KBM-7 (cell line): ENCODE measurements at regions not wholly inside any gene's neighbourhood (a gene's known extent, or its start where the extent isn't known, plus 50 kb on each side); places are given as distances from the start of the nearest gene placed in this dataset.
A peak's percentile ranks its signal among the peaks of the same experiment; 100 is the strongest.
"Not testable (repeated sequence)": the region's sequence is repeated elsewhere in the genome, so short reads cannot be mapped to it uniquely, and the experiment has no call there.

Experiments
- DNase-seq: peaks from one replicate; pipeline ENCODE4 v3.0.0-alpha.2; 2015
- in situ Hi-C: fragments of 300-500 bp; cut with MboI; formaldehyde crosslinking; loops from 2 replicates; pipeline ENCODE4 v1.14.3; 2020; ENCODE audit warnings: low sequenced_read_pairs, low pct_unique_long_range_greater_than_20kb, mixed read lengths

DNA sequence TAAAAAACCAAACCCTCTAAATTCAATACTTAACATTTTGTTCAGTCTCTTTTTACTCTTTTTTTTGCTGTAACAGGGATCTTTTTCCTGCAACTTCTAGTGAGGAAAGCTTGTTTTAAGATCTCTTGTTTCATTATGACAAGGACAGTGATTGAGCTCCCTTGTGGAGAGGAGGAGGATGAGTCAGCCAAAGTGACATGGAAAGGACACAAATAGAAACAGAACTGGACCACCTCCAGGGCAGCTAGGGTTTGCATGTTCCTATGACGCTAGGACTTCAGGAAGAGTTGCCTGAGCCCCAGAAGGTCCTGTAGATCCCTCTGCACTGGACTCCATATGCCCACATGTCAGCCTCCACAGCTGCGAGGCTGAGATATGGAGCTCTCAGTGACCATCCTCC lies 212.6 kb upstream of the FAM78B start:
- no peak for DNase-seq
- in situ Hi-C loops: no loop called here

DNA sequence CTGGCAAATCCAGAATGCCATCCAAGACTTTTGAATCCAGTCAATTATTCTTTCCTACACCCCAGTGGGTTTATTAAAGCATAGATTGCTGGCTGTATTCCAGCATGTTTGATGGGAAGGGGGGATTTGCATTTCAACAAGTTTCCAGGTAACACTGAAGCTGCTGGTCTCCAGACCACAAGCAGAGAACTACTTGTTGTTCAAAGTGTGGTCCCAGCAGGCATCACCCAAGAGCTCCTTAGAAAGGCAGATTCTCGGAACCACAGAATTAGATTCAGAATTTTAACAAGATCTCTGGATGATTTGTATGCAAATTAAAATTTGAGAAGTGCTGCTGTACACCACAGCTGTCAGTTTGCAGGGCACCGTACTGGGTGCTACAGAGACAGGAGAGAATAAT lies 216.3 kb upstream of the FAM78B start:
- in situ Hi-C loops: no loop called here

DNA sequence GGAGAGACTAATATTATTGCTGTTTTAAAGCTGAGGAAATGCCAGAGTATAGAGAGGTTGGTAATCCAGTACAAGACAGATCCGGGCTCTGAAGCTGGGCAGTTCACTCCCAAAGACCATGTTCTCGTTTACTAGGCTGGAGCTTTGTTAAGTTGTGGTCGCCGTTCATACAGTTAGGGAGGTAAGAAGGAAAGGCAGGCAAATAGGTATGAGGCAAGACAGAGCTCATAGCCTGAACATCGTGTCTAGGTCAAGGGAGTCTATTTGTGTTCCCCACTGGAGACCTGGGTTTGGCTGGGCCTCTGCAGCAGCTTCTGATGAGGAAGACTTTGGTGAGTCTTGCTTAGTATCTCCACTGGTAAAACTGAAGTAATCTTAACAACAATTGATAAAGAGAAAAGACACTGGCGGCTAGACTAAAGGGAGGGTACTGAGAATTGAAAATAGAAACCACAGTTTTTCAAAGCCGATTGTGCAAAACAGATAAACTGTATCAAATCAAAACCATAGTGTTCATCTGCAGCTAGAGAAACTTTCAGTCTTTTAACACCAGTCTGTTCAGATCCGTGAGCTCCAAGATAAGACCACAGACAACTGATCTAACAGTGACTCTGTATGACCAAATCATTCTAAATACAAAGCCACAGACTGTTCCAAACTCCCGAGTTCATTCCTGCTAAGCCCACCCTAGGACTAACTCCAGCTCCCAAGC lies 217.0 kb upstream of the FAM78B start:
- in situ Hi-C loops: no loop called here

More for the DNA sequence above, 216.3 kb upstream of the FAM78B start:
- no peak for DNase-seq

DNA sequence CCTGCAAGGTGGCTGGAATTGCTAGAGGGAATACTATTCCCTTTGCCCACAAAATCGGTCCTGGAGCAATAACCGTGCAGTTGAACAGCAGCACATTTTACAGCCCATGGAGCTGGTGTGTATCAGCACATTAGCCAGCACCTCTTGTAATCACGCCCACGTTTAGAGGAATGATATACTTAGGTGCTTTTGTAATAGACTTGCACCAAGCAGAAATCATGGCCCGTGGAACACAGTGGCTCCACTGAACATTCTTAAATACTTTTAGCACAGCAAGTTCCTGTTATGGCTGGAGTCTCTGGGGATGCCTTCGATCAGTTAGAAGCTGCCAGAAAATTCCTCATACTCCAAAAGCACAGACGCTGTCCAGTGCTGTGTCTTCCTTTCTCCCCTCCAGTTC lies 218.1 kb upstream of the FAM78B start:
- in situ Hi-C loops: no loop called here
- no peak for DNase-seq

More for the DNA sequence above, 217.0 kb upstream of the FAM78B start:
- no peak for DNase-seq

DNA sequence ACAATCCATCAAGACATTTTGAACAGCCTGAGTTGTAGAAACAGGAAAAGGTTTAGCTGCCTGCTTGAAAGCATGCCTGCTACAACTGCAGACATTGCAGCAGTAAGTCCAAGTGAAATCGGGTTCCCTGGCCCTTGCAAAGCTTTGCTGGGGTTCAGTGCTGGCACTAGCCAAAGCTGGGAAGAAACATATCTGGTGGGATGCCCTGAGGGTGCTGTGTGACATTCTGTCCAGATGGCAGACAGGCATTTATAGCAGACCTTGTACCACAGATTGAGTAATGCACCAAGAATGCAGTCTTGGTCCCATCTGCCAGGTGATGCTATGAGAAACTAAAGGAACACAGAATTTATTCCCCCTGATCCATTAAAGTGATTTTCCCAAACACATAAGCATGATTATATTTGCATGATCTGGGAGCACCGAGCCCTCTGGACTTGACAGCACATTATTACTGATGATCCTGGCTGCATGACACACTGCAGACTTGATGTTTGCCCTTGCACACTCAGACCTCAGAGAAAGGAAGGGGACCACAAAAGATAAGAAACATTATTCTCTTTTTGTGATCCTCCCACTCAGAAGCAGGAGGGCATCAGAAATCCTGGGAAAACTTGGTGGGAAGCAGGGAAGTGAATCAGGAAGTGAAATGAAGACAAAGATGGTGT lies 223.7 kb upstream of the FAM78B start:
- DNase-seq: no peak
- in situ Hi-C loops: no loop called here

DNA sequence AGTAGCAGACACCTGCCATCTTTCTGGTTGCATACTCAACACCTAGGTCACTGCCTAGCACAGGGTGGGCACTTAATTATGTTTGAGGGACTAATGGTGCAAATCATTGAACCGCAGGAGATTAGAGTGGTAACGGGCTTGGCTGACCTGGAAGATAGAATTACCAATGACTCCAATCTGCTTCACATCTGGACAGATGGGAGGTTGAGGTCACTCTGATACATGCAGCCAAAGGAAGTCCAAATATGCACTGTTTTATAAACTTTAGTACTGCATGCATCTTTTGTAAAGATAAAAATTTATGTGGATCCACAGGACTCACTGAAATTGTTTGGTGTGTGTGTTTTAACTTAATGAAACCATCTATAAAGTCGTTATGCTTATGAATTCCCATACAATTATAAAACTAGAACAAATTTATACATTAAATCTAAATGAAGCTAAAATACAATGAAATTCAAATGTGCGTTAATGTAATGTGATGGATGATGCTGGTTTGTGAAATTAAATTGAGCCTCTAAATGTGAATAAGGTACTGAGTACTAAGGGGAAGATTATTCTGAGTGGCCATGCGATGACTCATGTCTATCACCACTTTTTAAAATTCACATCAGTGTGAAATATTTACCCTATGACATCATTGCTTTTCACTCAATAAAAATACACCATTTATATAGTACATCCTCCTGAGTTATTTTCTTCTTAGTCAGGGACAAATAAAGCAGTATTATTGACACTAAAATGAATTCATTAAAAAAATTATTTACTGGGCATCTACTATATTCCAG lies 224.7 kb upstream of the FAM78B start:
- DNase-seq: no peak
- in situ Hi-C loops: no loop called here

DNA sequence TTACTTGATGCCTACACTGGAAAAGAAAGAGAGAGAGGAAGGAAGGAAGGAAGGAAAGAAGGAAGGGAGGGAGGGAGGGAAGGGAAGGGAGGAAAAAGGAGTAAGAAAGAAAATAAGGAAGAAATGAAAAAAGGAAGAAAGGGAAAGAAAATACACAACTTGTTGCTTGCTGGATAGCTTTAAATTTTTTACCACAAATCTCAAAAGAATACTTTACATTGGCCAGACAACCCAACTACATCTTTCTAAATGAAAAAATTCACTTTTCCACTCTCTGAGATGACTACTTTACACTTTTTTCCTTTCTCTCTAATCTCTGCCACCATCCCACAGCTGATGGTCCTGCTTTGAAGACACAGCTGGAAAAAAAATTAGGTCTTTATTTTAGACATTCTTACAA lies 228.9 kb upstream of the FAM78B start:
- DNase-seq: no peak
- in situ Hi-C loops: no loop called here

DNA sequence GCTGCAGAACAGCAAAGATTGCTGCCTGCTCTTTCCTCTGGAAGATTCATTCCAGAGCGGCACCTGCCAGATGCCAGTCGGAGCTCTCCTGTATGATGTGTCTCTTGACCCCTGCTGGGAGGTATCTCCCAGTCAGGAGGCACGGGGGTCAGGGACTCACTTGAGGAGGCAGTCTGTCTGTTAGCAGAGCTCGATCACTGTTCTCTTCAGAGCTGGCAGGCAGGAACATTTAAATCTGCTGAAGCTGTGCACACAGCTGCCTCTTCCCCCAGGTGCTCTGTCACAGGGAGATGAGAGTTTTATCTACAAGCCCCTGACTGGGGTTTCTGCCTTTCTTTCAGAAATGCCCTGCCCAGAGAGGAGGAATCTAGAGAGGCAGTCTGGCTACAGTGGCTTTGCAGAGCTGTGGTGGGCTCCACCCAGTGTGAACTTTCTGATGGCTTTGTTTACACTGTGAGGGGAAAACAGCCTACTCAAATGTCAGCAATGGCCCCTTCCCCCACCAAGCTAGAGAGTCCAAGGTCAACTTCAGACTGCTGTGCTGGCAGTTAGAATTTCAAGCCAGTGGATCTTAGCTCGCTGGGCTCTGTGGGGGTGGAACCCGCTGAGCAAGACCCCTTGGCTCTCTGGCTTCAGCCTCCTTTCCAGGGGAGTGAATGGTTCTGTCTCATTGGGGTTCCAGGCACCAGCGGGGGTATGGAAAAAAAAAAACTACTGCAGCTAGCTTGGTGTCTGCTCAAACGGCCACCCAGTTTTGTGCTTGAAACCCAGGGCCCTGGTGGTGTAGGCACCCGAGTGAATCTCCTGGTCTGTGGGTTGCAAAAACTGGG lies 242.7 kb upstream of the FAM78B start:
- DNase-seq, in situ Hi-C loops: not testable (repeated sequence)

DNA sequence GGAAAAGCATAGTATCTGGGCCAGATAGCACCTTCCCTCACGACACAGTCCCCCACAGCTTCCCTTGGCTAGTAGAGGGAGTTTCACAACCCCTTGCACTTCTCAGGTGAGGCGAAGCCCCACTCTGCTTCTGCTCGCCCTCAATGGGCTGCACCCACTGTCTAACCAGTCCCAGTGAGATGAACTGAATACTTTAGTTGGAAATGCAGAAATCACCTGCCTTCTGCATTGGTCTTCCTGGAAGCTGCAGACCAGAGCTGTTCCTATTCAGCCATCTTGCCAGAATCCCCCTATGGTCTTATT lies 243.2 kb upstream of the FAM78B start:
- DNase-seq: no peak
- in situ Hi-C loops: no loop called here

DNA sequence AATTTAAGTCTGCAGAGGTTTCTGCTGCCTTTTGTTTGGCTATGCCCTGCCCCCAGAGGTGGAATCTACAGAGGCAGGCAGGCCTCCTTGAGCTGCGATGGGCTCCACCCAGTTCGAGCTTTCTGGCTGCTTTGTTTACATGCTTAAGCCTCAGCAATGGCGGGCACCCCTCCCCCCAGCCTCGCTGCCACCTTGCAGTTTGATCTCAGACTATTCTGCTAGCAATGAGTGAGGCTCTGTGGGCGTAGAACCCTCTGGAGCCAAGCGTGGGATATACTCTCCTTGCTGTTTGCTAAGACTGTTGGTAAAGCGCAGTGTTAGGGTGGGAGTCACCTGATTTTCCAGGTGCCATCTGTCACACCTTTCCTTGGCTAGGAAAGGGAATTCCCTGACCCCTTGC lies 250.0 kb upstream of the FAM78B start:
- DNase-seq, in situ Hi-C loops: not testable (repeated sequence)

DNA sequence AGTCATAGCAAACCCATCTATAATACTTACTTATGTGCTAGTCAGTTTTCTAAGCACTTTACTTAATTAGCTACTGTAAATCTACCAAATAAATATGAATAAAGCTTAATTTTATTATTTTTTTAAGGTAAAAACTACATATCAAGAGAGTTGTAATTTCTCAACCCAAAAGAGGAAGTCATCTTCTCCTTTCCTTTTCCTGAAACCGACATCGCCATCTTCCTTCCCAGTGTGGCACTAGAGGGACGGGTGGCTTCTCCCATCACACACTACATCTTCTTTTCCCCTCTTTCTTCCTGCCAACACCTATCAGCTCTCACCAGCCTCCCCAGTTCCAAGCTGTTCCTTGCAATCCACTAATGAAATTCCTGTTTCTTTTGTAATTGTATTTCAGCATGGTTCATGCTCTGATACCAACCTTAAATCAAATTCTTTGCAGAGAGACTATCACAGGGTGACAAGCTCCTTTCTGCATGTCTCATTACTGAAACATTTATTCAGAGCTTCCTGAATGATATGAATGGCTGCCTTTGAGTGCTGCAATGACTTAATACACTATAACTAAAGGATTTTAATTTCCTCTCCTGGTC lies 251.6 kb upstream of the FAM78B start:
- in situ Hi-C loops: no loop called here
- no peak for DNase-seq

DNA sequence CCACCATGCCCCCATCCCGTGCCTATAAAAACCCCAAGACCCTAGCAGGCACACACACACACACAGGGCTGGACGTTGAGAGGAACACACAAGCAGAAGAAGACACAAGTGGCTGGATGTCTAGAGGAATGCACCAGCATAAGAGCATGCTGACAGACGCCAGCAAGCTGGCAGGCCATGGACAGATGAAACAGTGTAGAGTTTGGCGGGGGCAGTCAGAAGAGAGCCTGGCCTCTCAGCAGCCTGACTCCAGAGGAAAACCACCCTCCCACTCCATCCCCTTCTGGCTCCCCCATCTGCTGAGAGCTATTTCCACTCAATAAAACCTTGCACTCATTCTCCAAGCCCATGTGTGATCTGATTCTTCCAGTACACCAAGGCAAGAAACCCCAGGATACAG lies 255.8 kb upstream of the FAM78B start:
- in situ Hi-C loops, DNase-seq: not testable (repeated sequence)

DNA sequence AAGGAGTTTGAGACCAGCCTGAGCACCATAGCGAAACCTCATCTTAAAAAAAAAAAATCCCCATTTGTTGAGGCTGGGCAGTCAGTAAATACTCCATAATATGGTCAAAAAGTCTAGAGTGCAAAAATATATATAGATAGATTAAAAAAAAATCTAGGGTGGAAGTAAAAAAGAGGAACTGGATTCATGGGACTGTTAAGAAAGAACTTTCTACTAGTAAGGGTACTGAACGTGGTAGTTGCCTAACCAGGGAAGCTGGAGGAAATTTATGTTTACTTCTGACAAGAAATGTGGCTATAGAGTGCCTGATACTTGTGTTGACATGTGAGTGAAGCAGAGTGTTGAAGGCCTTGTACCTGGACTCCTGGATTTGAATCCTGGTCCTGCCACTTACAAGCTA lies 265.9 kb upstream of the FAM78B start:
- in situ Hi-C loops: no loop called here
- DNase-seq: peak; percentile 4

DNA sequence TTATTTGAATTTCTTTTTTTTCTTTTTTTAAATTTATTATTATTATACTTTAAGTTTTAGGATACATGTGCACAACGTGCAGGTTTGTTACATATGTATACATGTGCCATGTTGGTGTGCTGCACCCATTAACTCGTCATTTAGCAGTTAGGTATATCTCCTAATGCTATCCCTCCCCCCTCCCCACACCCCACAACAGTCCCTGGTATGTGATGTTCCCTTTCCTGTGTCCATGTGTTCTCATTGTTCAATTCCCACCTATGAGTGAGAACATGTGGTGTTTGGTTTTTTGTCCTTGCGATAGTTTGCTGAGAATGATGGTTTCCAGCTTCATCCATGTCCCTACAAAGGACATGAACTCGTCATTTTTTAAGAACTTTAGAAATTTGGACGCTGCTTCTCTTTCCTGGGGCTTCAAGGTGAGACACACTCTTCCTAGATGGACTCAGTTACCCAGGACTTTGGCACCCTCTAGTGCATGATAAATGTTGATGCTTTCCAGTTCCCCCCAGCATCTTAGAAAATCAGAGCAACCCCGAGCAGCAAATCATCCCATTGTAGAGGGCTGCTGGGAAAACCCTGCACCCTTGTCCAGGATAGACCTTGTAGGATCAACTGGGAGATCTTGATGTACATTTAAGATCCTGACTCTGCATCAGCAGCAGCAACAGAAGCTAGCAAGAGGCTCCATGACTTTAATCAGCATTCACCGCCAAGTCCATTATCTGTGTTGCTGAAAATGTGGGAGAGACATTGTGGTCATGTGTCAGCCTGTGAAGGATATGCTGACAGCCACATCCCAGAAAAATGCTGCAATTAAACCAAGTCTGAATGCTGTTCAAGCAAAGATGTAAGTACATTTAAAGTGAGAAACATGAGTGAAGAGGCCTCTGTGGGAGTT lies 266.9 kb upstream of the FAM78B start:
- in situ Hi-C loops: not testable (repeated sequence)
- DNase-seq: peak; percentile 18

DNA sequence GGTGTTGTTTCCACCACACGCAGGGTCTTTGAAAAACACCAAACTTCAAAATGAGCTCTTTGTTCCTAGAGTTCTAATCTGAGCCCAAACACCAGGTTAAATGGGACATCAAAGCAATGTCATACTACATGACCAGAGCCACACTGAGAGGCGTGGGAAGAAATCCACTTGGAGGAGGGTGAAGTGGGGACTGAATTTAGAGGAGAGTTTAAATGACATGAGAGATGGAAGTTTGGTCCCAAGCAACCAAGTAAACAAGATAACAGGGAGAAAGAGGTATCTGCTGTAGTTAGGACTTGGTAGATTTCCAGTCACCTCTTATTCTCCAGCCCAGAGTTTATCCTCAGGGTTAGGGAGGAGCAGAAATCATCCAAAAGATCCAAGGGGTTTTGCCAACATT lies 290.9 kb upstream of the FAM78B start:
- no peak for DNase-seq
- in situ Hi-C loops: no loop called here

DNA sequence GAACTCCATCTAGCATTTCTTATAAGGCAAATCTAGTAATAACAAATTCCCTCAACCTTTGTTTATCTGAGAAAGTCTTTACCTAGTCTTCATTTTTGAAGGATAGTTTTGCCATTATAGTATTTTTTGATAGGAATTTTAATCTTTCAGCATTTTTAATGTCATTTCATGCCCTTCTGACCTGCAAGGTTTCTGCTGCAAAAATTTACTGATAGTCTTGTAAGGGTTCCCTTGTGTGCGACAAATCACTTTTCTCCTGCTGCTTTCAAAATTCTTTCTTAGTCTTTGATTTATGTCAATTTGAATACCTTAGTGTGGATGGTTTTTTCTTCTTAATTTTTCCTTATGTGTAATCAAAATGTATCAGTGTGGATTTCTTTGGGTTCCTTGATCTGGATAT lies 297.5 kb upstream of the FAM78B start:
- no peak for DNase-seq
- in situ Hi-C loops: no loop called here

DNA sequence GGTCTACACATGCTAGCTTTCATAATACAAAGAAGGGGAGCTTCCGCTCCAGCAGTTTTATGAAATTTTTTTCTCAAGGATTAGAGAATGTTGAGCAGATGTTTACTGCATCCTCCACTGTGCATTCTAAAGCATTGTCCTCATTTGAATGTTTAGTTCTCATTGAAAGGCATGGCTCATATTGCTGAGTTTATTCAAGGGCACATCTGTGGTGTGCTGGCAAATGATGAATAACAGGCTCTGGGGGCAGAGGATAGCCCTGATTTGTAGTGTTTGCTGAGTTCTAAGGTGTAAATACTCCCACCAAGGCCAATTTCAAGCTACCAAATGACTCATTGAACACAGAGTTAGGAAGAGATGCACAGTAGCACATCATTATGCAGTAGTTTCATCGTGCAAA lies 303.2 kb upstream of the FAM78B start:
- in situ Hi-C loops: no loop called here
- DNase-seq: no peak

DNA sequence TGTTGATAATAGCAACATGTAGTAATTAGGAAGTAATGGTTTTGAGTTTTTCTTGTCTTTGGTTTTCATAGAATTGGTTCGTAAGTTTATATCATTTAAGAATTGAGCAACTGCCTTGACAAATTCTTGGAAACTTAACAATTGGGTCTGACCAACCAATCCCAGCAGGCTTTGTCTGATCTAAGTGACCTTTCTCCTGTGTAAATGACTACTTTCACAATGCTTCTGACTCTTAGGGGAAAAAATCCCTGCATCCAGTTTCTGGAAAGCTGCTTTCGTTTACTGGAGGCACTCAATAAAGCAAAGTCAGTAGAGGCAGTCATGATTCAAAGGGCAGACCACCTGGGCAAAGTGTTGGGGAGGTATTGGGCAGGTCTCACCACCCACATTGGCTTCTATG lies 303.6 kb upstream of the FAM78B start:
- no peak for DNase-seq
- in situ Hi-C loops: no loop called here
